Inferior parietal cortex (tissue), 1 donor: ENCODE measurements at regions not wholly inside any gene's neighbourhood (a gene's known extent, or its start where the extent isn't known, plus 50 kb on each side); places are given as distances from the start of the nearest gene placed in this dataset.

Source experiments
- DNase-seq: peaks from one replicate; pipeline ENCODE4 v3.0.0-alpha.2; 2016; ENCODE audit errors: extremely low spot score

DNA sequence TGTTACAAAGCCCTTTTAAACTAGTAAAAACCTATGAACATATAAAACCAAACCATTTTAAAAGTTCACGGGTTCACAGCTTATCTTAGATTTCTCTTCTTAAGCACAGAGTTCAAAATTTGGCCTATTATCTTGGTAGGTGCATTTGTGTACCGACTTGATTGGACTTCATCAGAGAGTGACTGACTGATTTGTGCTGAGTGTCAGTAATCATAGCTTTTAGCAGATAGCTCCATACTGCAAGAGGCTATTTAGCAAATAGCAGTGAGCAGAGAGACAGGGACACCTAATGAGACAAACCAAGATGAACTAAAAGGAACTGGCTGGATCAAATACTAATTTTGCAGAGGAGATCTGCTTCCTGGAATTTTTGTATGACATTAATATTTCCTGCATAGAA lies 274.5 kb downstream of the PRR16 start:
- DNase-seq, result no peak

DNA sequence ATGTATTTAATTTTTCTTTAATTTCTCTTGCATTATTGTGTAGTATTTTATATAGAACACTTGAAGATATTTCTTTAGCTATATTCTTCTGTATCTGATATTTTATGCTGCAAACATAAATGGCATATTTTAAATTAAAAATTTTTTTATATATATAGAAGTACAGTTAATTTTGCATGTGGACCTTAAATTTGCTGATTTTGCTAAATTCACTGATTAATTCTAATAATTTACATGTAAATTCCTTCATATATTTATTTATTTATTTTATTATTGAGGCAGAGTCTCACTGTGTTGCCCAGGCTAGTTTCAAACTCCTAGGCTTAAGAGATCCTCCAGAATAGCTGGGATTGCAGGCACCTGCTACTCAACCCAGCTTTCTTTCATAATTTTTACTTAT lies 276.9 kb downstream of the PRR16 start:
- no peak for DNase-seq

DNA sequence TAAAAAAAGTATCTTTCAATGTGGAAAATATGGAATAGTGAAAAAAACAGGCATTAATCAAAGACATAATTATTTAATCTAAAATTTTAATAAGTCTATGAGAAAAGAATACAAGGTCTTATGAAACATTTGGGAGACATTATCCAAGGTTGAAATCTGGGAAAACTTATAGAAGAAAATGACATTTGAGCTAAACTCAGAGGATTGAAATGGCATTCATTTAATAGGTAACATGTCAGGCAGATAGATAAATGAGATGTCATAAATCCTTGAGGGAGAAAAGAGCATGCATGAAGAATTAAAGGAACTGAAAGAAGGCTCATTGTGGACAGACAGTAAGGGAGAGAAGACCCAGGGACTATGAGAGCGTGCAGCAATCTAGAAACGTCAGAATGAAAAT lies 284.4 kb downstream of the PRR16 start:
- DNase-seq, result no peak

DNA sequence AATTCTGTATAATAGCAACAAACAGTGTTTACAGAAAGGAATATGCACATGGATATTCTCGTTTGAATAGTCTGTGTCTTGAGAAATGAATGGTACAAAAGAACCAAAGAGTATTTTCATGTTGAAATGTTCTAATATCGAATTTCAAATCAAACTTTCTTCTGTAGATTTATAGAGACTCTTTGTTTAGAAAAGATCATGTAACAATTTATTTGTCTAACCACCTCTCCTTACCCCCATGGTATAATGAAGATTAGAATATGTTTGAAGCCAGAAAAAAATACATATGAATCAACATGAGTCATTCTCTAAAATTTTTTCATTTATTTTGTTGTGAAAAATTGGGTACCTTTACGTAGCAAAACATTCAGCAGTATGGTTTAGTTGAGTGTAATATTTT lies 285.6 kb downstream of the PRR16 start:
- DNase-seq, result no peak

DNA sequence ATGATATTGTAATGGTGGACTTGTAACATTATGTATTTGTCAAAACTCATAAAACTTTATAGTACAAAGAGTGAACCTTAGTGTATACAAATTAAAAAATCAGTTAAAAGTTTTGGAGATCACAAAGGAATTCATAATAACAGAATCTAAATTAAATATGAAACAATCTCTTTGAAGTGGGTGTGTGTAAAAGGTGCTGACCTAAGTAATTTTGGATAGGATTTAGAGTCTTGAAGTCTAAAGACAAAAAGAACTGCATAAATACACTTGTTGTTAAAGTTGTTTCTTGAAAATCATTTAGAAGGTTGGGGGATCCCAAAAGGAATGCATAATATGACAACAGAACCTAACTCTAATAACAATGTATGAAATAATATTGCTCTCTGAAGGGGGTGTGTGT lies 295.5 kb downstream of the PRR16 start:
- no peak for DNase-seq

DNA sequence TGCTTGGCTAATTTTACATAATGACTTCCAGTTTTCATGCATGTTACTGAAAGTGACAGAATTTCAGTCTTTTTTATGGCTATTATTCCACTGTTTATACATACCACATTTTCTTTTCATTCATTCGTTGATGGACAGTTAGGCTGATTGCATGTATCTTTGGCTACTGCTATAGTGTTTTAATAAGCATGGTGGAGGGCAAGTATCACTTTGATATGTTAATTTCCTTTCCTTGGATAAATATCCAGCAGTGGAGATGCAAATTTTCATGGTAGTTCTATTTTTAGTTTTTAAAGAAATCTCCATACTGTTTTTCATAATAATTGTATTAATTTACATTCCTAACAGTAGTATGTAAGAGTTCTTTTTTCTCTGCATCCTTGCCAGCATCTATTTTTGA lies 297.9 kb downstream of the PRR16 start:
- no peak for DNase-seq

DNA sequence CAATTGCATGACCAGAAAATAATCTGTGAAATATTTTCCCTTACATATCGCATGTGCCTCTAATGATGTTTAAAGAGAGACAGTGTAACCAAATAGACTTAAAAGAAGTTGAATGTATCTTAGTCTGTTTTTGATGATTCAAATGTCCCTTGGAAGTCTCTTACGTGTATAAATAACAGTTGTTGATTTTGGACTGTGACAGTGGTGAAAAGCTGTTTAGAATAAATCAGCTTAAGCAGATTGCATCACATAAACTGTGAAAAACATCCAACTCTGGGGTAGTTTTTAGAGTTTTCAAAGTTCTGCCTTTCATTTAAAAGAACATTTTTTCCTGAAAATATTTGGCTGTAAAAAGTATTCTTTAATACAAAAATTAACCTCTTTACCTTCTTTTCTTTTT lies 301.1 kb downstream of the PRR16 start:
- no peak for DNase-seq

DNA sequence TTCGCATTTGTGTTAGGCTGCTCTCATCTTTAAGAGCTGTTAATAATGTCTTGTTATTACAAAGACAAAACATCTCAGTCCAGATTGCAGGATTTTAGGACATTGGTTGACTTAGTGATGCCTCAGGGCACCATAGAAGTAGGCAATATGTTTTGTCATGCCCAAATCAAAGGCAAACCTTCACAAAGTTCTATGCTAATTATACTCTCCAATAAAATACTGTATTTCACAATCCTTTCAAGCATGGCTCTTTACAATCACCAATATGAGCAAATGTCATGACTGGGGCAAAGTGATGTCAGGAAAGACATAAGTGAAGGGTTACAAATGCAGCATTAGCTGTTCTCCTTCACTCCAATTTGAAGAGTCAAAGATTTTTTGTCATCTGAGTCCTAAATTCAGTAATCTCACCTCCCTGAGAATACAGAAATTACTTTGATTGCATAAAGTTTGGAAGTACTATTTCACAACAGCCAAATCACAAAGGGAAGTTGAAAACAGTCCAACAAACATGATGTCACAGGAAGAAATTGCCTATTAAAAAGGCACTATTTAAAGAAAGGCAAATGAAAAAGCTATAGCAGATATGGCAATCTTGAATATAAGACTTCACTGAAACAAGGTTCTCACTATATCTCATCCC lies 303.2 kb downstream of the PRR16 start:
- no peak for DNase-seq

DNA sequence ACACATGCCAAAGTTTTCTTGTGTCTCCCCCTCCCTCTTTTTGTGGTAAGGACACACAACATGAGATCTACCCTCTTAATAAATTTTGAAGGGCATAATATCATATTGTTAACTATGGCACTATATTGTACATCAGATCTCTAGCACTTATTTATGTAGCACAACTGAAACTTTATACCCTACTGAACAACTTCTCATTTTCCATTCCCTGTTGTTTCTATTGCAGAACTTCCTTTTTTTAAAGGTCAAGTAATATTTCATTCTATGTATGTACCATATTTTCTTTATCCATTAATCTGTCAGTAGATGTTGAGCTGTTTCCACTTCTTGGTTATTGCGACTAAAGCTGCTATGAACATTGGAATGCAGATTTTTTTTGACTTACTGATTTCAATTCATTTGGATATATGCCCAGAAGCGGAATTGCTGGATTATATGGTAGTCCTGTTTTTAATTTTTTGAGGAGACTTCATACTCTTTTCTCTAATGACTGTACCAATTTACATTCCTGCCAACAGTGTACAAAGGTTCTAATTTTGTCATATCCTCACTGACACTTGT lies 305.3 kb downstream of the PRR16 start:
- no peak for DNase-seq

DNA sequence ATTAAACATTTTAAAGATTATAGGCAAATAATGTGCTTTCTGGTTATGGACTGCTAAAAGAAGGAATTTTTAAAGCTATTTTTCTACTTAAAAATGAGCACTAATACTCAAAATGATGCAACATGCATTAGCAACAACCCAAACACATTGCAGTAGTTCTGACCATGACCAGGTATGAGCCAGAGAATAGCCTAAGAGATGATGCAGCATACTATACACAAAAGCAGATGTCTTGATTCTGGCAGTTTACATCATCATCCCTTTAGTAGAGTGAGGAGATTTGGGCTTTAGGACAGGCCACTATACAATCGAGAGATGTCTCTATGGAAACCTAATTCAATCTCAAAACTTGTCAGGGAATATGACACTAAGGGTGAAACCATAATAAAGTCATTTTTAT lies 307.1 kb downstream of the PRR16 start:
- no peak for DNase-seq

DNA sequence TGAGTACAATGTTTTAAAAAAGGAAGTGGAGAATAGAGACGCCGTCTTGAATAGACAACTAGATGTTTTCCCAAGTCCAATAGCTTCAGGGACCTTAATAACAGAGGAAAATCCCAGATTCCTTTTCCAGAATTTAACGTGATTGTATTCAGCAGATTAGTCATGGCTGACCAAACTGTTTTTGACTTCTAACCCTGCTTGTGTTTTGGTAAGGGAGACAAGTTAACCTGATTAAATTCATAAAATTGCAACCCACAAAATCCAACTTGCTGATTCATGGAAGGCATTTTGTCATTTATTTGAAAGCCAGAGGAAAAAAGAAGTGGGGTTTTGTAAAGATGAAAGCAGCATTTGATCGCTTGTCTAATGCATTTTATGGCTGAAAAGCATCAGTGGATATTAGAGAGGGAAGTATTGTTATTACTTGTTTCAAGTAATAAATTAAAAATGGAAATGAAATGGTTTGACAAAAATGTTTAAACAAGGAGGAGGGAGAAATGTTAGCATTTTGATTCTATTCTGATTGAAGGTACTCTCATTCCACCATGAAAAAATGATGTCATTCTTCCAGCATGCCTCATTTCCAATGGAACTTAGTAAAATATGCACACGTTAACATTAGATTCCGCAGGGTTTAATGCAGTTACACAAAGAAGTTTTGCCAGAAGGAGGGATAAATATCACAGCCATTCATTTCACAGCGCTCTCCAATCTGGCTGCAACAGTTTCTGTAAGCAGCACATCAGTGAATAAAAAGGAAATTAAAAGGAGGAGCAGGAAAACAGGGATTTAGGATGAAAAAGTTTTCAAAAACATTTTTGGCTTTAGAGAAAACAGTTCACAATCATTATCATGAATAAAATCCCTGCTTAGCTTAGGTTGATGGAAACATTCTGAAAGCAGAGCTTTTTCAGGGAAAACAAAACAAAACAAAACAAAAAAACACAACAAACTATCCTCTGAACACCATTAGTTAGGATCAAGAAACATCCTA lies 314.7 kb downstream of the PRR16 start:
- DNase-seq, result peak; percentile 42

DNA sequence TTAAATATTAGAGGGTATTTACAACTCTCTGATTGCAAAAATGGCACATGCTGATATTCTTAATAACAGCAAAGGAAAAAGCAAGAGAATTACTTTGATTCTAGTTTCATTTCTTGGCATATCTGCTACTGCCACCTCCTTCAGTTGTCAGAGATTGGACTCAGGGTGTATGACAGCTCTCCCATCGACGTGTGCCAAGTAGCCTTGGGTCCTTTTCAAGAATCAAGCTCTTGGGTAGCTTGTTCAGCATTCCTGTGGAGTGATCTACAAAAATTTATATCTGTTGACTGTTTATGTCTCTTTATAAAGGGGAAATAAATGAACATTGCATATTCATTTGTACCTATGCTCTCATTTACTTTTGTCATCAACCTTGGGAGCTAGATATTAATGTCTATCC lies 315.6 kb downstream of the PRR16 start:
- no peak for DNase-seq

DNA sequence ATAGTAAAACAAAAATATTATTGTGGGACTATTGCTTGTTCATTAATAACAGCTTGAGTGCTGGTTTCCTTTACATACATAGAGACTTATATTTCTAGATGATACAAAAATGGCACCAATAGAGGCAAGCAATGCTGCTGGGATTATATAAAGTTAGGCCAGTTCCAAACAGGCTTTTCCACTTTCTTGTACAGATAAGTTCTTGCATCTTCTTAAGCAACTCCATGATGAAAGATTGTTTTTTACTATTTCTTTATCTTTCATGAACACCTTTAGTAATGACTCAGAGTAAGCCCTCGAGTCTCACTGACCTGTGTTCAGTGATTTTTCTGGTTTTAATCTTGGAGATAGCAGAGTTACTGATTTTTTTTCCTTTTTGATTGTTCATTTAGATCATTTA lies 324.4 kb downstream of the PRR16 start:
- no peak for DNase-seq

DNA sequence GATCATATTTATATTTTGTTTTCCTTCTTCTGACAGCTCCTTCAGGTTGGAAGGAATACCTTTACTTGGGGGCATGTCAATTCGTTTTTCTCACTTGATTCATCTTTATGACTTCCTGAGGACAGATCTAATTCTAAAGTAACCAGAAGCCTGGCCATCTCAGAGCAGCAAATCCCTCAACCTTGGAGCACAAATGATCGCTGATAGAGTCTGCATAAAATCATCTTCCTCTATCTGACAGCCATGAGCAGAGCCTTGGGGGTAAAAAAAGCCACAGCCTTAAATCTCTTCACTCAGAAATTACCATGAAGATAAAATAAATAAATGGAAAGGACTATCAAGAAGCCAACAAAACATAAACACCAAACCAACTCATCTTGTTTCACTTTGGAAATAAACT lies 325.8 kb downstream of the PRR16 start:
- DNase-seq, result no peak

DNA sequence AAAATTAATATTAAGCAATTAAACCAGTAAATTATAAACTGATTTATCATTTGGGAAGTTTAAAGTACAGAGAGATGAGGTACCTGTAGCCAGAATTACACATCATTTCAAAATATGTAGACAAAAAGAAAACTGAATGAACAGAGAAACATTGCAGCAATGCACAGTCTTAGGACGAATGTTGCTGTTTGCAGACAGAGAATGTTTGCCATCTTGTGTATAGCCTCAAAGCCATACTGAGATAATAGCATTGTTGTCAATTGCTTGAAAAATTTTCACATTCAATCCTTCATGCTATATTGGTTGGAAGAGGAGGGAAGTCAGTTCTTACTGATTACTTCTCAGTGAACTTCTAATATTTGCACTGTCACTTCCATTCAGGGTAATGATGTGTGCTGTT lies 326.2 kb downstream of the PRR16 start:
- no peak for DNase-seq

DNA sequence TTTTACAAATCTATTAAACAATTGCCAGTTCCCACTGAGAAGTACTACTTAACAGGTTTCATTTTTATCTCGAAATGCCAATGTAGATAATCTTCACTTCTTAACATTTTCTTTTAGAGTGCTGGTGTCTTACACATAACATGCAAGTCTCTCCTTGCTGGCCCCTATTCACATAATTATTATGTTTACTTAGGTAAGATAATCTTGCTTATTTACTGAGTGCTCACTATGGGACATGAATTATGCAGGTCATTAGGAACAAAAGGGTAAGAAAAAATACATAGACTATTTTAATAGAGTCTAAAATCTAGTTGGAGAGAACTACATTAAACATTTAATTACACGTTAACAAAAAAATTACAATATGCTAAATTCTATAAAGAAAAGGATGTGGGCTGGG lies 328.4 kb downstream of the PRR16 start:
- no peak for DNase-seq

DNA sequence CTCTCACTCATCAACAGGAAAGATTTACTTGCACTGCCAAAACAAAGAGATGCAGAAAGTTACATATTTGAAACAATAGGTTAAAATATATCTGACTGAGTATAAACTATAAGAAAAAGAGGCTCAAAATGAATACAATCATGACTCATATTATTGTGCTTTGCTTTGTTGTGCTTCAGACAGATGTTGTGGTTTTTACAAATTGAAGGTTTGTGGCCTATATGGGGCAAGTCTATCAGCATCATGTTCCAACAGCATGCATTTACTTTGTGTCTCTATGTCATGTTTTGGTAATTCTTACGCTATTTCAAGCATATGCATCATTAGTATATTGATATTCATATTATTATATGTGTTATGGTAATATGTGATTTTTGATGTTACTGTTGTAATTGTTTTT lies 330.0 kb downstream of the PRR16 start:
- no peak for DNase-seq

DNA sequence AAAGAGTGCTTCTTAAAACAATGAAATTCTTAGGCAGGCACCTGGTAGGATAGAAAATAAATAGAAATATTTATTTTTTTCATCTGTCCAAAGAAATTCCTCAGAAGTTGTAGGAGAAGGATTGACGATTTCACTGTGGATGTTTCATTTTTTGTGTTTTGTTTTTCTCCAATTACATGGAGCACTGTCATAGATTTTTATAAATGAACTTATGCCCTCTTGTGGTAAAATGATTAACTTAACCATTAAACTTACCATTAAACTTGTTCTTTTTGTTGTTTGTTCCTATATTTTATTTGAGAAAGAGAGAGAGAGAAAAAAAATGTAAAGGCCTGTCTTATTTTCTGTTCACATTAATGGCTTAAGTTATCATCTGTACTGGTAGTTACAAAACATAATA lies 339.2 kb downstream of the PRR16 start:
- DNase-seq, result peak; percentile 40

DNA sequence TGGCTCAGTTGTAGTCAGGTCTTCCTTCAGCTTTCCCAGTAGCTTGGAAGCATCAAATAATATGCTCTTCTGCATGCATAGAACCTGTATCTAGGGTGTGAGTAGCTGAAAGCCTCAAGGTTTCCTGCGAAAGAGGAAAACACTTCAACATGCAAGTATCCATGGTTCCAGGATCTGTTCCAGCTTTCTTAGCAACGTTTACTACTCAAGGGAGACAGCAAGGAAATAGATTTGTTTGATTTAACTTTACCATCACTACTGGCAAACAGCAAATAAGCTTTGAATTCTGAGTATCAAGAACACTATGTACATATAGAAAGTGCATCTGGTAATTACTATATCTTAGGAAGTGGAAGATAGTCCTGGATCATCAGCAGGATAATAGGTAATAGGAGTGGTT lies 341.0 kb downstream of the PRR16 start:
- DNase-seq, result no peak

DNA sequence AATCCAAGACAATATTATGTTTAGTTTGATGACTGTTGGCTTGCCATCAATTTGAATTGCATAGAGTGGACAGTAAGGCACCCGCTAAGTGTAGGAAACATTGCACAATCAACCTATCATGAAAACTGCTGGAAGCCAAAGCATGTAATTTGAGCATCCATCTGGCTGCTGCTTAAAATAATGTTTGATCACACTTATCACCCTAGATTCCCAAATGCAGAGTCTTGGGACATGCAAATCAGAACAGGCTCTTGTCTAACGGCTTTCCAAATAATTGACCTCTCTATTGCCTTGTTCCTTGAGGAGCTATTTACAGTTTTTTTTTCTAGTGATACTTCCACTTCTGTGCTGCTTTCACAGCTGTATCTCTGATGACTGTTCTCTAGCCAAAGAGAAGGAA lies 342.1 kb downstream of the PRR16 start:
- peak; percentile 13 for DNase-seq

DNA sequence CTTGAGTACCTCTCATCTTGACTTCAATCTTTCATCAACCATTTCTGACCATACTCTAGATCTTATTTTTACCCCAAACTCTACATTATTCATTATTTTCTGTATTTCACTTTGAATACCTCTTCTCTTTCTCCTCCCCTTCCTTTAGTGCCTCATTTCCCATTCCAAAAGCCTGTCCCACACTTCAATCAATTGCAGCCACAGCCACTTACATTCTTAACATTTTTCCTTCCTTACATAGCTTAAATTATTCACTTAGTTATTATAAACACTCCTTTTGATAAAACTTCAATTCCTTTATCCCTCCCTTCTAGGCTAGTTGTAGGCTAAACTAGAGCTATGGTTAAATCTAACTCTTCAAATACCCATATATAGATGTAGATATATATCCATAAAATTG lies 344.0 kb downstream of the PRR16 start:
- DNase-seq, result no peak

DNA sequence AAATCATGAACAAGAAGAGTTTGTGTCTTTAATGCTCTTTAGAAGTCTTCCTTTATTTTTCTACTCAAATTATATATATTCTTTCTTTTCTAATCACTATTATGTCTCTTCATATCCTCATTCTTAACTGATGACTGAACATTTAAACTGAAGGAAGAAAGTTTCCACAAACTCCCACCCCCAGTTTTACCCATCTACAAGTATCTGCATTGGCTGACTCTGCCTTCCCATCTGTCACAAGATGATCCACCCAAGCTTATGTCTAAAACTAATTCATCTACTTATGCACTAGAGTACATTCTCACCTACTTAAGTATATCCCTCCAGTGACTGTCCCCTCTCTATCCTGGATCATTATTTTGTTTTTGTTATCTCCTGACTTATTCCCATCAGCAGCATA lies 344.5 kb downstream of the PRR16 start:
- no peak for DNase-seq

DNA sequence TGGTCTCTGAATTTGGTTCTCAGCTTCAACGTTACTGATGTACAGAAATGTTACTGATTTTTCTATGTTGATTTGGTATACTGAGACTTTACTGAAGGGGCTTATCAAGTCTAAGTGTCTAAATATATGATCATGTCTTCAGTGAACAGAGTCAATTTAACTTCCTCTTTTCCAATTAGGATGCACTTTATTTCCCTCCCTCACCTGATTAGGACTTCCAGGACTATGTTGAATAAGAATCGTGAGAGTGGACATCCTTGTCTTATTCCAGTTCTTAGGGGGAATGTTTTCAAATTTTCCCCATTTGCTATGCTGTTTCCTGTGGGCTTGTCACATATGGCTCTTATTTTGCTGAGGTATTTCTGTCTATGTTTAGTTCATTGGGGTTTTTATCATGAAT lies 349.5 kb downstream of the PRR16 start:
- DNase-seq, result no peak
